AG10803 (cell line): ENCODE measurements at regions not wholly inside any gene's neighbourhood (a gene's known extent, or its start where the extent isn't known, plus 50 kb on each side); places are given as distances from the start of the nearest gene placed in this dataset.

Experiments used
- DNase-seq: peaks from one replicate; pipeline ENCODE4 v3.0.0; 2010; ENCODE audit warnings: low read depth
- H3K4me3 ChIP-seq: 2 replicates; pipeline ENCODE4 v1.5.1; 2011; ENCODE audit warnings: mild to moderate bottlenecking, low read length, control low read depth
- CTCF ChIP-seq: conservative IDR thresholded peaks from 2 replicates; pipeline ENCODE4 v1.5.1; 2011; ENCODE audit warnings: mild to moderate bottlenecking, low read length, control low read depth, inconsistent platforms

- no peak overlapping the region for H3K4me3 ChIP-seq
- TF ChIP-seq CTCF, result no peak
- no peak for DNase-seq
These were observed 177.0 kb upstream of the PPP1R26 start for GRCh38 chr9:135302329-135303279.

- no peak overlapping the region for H3K4me3 ChIP-seq
- no peak for DNase-seq
- TF ChIP-seq CTCF, result no peak
These were observed 176.3 kb upstream of the PPP1R26 start for GRCh38 chr9:135303280-135303647.

GRCh38 chr9:135303865-135304499 lies 175.6 kb upstream of the PPP1R26 start:
- no peak for TF ChIP-seq CTCF
- no peak for DNase-seq
- H3K4me3 ChIP-seq, result no peak overlapping the region

- no peak overlapping the region for H3K4me3 ChIP-seq
- no peak for TF ChIP-seq CTCF
- no peak for DNase-seq
These were observed 174.7 kb upstream of the PPP1R26 start for GRCh38 chr9:135304886-135305285.

GRCh38 chr9:135305546-135306180 lies 173.9 kb upstream of the PPP1R26 start:
- no peak for DNase-seq
- no peak for TF ChIP-seq CTCF
- H3K4me3 ChIP-seq, result no peak overlapping the region

GRCh38 chr9:135306699-135307098 lies 172.9 kb upstream of the PPP1R26 start:
- no peak for TF ChIP-seq CTCF
- H3K4me3 ChIP-seq, result no peak overlapping the region
- DNase-seq, result no peak
